ENCODE measurements at regions not wholly inside any gene's neighbourhood (a gene's known extent, or its start where the extent isn't known, plus 50 kb on each side); places are given as distances from the start of the nearest gene placed in this dataset.

DNA sequence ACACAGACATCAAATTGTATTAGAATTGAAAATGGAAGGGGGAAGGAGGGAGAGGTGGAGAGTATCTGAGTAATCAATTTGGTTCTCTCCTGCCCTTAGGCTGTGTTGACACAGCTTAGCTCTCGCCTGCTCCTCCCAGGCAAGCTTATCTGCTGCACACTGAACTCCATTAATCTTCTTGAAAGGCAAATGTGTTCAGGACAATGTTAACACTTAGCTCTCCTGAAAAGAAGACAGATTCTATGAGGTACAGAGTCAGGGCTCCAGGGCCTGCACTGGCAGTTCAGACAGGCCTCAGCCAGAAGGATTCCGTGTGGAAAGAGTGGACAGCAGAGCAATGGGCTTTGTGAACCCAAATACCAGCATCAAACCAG lies 430.0 kb upstream of the TNP1 start:
- DNase-seq = no peak

DNA sequence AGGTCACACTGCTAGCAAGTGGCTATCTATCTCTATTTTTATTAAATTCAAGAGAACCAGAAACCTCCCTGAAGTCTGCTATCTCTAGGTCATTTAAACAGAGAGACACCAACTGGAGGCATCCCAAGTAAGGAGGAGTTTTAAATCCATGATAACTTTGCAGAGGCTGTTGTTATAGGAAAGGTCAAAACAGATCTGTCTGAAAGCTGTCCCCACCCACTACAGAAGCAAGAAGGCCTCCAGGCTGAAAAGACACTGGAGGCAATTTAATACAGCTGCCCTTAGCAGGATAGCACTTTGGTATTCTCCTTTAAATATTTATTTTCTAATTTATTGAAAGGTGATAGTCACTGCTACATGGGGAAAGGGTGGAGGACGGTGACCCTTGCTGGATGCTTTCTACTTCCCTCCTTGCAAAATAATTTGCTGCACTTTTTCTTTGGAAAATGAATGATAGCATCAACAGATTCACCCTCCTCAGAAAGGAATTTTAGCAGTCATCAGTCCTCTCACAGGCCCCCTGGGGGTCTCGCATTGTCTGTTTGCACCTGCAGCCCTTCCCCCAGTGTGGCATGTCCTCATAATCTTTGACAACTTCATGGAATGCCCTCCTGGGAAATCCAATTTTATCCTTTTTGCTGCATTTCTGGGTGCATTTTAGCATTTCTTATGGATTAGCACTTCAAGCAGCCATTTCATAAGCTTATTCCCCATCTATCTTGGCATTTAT lies 429.5 kb upstream of the TNP1 start:
- DNase-seq = no peak

DNA sequence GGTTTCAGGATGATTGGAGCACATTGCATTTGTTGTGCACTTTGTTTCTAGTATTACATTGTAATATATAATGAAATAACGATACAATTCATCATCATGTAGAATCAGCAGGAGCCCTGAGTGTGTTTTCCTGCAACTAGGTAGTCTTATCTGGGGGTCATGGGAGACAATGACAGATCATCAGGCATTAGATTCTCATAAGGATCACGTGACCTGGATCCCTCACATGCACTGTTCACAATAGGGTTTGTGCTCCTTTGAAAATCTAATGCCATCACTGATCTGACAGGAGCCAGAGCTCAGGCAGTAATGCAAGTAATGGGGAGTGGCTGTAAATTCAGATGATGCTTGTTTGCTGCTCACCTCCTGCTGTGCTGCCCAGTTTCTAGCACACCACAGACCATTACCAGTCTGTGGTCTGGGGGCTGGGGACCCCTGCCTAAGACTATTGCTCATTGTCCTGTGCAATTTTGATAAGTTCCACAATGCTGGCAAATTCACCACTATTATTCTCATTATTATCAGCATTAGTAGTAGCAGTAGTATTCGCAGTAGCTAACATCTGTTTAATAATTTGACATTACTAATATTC lies 428.7 kb upstream of the TNP1 start:
- DNase-seq = no peak

DNA sequence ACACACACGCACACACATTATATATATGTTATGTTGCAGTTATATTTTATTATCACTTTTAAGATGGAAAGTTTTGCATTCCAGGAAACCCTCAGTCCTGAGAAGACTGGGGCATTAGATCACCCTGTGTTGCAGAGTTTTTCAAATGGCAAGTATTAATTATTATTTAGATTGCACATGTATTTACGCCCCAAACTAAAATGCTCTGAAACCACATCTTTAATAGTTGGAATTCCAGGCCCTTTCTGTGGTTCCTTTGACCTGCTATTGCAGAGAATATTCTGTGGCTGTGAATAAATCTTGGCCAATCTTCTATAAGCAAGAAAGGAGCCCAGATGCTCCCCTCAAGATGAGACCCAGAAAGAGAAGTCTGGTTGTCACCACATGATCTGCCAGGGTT lies 427.0 kb upstream of the TNP1 start:
- DNase-seq = no peak

DNA sequence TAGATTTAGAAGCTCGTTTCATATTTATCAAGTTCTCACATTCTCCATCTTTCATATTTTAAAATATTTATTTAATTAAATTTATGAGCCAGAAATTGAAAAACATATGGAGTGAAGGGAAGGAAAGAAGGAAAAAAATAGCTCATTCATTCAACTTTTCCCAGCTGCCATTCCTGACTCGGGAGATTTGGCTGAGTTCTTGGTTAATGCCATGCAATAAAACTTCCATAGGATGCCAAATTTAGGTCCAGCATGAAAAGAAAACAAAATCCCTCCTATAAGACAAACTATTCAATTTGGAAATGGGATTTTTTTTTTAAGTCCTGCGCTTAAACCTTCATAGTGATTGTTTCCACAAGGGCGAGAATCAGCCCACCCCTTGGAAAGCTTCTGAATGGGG lies 426.1 kb upstream of the TNP1 start:
- DNase-seq = no peak

DNA sequence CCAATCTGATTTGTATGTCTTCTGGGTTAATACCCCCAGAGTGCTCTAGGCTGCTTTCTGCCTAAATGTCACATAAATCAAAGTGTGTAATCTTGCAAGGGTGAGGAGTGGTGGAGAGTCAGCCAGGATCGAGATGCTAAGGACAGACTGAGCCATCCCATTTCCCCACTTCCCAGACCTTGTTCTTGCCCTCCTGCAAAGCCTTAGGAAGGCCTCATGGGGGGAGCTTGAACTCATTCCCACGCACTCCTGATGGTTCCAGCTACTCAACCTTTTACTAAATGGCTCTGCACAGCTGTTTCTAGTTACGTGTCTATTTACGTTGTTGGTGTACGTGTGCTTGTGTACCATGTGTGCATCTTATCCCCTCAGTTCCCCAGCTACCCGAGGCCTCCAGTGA lies 423.6 kb upstream of the TNP1 start:
- no peak for DNase-seq

DNA sequence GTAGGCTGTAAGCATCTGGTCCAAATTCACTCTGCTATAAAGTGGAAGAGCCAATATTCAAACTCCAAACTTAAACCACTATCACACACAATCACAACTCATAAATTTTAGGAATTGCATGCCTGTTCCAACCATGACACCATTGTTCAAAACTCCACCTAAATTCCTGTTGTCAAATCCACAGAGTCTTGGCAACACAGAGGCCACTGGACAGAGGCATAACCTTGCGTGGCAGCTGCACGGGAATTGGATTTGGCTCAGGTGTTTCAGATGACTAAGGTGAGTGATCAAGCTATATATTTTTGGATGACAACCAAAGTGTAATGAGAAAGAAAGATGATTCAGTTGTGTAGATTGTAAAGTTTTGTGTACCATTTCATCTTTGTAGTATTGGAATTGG lies 422.7 kb upstream of the TNP1 start:
- no peak for DNase-seq

DNA sequence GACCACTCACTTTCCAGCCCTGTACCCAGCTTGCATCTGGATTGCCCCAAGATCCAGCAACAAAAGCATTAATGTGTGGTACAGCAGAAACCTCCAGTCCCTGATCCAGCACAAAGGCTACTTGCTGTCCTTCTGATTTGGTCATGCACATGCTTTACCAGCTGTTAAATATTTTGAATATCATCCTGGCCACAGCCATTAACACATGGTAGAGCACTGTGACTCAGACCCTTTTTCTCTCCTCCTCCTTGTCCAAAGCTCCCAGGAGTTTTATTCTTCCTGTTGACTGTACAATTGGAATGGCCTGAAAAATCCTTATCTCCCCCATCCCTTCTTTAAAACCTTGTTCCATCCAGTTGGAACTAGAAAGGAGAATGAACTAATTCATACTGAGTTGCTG lies 419.7 kb upstream of the TNP1 start:
- no peak for DNase-seq

DNA sequence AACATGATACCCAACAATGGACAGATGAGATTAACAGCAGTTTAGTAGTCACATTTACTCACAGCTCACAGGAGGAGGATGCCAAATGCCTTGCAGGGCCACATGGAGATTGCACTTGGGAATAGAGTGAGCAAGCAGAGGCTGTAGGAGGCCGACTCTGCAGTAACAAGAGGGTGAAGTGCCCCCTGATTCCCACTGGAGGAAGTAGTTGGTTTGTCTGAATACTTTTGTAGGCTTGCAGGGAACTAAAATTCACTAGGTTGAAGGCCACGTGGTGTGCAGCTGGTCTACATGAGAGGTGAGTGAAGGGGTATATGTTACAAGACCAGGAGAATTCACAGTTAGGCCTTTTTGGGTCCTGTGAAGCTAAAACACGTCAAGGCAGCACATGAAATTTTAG lies 419.3 kb upstream of the TNP1 start:
- no peak for DNase-seq

DNA sequence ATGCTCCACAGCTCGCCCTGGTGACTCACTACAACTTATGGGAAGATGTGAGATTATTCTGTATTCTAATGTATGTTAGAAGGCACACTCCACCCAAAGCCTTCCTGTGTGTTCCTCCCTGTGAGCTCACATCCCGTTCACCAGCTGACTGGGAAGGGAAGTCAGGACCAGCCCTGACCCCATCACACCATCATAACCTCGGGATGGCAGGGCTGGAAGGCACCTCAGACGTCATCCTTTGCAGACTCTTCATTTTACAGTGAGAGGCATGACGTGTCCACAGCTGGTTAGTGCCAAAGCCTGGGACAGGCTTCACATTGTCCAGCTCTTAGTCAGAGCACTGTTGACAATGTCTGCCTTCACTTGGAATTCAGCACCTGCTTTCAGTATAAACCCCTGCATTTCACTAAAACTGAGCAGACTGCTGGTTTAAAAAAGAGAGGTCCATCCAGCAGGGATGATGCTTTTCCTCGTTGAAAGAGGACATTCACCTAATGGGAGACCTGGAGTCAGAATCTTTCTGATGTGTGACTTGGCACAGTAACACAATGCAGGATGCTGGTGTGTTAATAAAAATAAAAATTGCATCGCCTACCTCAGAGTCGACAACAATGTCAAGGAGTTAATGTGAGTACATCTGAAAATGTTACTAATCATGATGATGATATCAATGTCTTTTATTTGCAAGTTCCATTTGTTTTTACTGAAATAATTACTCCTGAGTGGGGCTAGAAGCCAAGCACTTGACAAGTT lies 418.0 kb upstream of the TNP1 start:
- DNase-seq = no peak

DNA sequence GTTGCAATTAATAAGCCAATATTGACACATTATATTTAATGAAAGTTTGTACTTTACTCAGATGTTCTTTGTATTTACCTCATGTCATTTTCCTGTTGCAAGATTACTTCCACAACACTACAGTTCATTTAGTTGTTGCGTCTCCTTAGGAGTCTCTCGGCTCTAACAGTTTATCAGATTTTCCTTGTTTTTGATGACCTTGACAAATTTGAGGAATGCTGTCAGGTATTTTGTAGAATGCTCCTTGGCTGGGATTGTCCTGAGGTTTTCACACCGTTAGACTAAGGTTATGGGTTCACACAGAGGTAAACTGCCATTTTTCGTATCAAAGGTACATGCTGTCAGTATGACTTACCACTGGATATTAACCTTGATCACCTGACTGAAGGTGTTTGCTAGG lies 416.6 kb upstream of the TNP1 start:
- DNase-seq = no peak

DNA sequence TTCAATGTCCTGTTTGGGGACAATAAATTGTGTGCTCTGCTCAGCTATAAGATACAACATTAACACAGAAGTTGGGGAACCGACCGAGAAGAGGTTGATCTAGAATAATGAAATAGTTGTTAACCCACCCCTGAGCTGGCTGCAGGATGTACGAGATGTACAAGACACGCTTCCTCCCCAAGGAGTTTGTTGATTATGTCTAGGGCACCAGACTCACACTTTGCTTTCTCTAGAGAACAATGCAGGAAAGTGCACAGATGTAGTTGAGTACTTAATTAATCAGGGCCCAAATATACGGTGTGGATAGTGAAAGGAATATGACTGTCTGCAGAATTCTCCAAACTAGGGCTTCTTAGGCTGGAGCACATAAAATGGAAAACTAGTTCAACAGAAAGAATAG lies 415.2 kb upstream of the TNP1 start:
- no peak for DNase-seq

DNA sequence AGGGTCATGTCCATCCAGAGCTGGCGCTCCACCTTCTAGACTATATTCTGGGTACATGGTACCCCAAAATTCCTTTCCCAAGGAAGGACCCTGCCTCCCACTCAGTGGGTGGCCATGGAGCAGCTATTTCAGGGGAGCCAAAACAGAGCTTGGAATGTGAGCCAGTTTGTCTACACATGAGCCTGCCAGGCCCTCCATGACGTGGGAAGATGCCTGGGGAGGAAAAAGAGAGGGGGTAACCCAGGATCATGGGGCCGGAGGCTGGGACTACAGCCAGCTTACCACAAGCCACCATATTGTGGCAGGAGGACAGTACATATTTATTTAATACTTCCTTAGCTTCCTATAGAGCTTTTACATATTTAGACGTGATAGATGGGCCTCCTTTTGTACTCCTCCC lies 414.7 kb upstream of the TNP1 start:
- DNase-seq = no peak

DNA sequence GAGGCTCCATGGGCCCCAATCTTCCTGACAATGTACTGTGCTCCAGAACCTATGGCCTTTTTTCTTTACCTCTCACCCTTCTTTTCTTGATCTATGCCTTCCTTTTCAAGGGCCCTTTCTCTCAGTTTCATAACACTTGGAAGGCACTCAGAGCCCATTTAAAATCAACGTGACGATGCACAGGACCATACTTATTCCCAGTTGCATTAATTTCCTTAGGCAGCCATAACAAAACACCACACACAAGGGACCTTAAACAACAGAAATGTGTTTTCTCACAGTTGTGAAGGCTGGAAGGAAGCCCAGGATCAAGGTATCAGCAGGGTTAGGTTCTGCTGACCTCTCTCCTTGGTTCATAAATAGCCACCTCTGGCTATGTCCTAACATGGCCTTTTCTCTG lies 414.0 kb upstream of the TNP1 start:
- DNase-seq = no peak

DNA sequence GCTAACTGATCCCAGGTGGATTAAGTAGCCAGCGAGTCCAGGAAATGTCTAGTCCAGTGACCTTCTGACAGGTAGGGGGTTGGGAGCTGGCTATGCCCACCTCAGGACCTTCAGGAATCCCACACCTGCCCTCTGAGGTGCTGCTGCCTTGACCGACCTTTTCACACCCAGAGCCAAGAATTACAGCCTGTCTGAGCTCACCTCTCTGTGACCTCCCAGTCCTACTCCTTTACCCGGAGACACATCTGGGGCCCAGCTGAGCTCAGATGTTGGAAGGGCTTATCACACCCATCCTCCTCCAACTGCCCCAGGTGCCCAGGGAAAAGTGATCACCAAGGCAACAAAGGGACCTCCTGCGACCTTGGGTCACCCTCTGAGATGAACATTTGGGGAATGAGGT lies 413.3 kb upstream of the TNP1 start:
- no peak for DNase-seq

DNA sequence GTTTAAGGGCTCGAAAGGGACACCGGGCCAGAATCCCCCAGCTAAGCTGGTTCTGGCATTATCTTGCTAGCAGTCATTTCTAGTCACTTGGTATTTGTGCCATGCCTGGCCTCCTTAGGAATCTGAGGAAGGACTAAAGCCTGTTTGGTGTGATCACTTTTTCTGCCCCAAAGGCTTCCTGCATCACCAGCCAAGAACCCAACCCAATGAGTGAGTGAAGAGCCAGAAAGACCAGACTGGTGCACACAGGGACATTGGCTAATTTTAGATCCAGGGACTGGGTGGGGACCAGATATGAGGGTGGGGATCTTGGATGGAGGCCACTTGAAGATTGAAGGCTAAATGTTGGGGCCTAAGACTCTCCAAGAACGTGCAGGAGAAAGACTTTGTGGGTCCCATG lies 411.9 kb upstream of the TNP1 start:
- DNase-seq = no peak

DNA sequence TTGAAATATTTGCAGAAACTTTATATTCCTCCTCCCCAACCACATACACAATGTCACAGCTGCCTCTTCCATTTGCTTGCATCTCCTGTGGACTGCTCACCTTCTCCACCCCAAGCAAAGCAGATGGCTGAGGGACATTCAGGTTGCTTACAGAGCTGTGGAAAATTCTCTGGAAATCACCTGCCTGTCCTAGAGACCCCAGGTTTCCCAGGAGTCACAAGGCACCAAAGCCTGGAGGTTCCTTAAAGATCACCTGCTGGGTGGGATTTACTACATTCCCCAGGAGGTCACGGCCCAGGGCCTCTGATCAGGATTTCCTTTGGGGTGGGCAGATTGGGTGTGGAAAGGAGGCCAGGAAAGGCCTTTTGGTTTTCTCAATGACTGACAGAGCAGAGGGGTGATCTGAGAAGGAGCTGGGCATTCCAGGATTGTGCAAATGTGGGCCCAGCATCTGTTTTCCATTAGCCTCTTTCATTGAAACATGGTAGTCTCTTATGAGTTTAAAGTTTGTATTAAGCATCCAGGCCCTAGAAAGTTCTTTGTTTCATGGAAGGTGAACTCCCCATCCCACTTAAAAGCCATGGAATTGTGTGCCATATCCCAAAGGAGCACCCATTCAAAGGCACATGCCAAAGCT lies 410.7 kb upstream of the TNP1 start:
- no peak for DNase-seq

DNA sequence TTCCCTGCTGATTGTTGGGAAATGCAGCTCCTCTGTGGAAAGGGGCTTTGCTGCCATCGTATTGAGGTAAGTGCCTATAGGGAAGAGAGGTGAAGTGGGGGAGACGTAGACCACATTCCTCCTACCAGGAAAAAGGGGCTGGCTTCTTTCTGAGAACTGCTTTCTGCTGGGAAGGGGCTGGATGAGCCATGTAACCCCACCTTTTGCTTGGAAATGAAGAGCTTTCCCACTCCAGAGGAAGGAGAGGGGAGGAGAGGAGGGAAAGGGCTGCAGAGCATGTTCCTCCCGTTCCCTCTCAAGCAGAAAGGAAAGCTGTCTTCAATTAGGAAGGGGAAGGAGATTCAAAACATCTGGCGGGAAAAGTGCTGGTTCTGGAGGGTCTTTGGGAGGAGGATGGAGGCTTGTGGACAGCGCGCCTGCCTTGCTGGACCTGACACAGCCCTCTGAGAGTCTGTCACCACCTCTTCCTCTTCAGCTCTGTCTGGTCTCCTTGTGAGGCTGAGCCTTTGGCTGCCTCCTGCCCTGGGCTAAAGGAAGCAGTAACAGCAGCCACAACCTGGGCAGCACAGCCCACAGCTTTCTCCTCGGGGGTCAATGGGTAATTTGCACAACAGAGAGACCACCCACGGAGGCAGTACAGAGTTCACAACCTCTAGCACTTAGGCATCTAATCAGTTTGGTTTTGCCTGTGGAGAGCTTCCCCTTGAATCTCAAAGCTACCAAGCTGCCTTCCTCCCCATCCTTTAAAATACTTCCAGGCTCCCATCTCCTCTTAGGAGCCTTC lies 410.0 kb upstream of the TNP1 start:
- no peak for DNase-seq

DNA sequence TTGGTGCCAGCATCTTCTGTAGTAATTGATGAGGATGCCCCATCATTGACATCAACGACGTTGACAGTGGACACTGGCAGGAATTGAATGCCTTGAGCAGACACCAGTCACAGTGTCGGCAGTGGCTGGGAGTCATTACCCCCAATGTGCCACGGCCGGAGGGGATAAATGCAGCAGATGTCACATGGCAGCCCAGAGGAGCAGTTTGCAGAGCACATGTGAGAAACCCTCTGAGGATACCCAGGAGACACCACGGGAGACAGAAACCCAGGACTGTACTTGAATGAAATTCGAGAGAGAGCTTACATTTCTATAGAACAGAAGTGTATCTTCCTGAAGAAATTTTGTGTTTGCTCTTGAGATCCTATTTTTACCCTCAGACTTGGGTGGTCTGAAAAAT lies 409.1 kb upstream of the TNP1 start:
- no peak for DNase-seq

DNA sequence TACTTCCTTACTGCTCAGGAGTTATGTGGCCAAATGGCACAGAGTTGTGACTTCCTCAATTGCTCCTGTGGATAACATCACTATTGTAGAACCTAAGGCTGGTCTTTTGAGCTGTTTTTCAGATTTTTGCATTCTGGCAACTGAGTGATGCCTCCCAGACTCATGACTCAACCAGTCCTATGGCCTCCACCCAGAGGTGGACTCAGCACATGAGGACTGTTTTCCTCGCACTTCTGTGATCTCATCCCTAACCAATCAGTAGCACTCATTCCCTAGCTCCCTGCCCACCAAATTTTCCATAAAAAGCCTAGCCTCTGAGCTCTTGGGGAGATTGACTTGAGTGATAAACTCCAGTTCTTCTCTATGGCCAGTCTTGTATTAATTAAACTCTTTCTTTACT lies 407.9 kb upstream of the TNP1 start:
- DNase-seq = no peak

DNA sequence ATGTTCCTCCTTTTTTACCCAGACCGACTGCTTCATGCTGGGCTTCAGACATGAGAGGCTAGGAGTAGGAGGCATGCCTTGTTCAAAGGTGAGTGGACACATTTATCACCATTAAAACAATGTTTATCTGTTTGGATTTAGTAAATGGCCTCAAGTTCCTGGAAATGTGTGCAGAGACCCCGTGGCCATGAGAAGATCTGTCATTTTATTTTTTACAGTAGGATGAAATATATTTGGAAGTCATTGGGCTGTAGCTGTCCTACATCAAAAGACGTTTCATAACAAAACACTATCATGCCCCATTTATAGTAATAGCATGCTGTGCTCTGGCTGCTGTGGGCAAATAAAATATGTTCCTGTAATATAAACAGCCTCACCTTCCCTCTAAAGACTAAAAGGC lies 403.9 kb upstream of the TNP1 start:
- no peak for DNase-seq

DNA sequence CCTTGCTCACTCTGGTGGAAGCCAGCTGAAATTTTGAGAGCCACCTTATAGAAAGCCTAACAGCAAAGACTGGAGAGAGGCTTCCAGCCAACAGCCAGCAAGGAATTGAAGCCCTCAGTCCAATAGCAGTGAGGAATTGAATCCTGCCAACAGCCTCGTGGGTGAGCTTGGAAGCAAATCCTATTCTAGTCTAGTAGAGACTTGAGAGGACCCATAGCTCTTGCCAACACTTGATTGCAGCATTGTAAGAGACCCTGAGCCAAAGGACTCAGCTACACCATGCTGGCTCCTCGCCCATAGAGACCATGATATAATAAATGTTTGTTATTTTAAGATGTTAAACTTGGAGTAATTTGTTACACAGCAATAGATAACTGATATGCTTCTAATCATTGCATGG lies 403.0 kb upstream of the TNP1 start:
- no peak for DNase-seq

DNA sequence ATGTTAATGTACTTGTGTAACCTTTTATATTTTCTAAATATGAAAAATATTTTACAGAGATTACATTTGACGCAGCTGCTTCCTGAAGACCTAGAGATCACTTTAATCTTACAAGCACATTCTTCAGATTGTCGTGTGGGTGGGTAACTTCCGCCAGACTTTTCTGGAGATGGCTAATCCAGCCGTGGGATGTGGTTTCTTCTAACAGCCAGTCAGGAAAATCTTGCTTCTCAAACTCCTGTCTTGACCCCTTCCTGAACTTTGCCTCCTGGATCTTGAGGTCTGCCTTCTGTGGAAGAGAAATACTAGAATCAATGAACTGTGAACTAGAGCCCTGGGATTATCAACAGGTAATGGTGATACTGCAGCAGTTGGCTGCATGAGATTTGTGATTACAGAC lies 401.6 kb upstream of the TNP1 start:
- DNase-seq = no peak
